Liver (tissue), 8 donors: ENCODE measurements at regions not wholly inside any gene's neighbourhood (a gene's known extent, or its start where the extent isn't known, plus 50 kb on each side); places are given as distances from the start of the nearest gene placed in this dataset.

Source experiments
- DNase-seq: peaks from one replicate; pipeline ENCODE4 v3.0.0-alpha.2; 2017; ENCODE audit warnings: low spot score
- H3K27ac ChIP-seq, 2 donors: one replicate each; pipeline ENCODE4 v1.7.0; 2013; ENCODE audit warnings: inconsistent platforms in 2 of 2, low read length in 2 of 2, control low read depth in 1 of 2, low read depth in 1 of 2, mild to moderate bottlenecking in 1 of 2
- H3K27me3 ChIP-seq, 4 donors: one replicate each; pipeline versions ENCODE4 v1.6.1 to v1.7.0; 2013; ENCODE audit warnings: low read length in 3 of 4, inconsistent platforms in 1 of 4, mild to moderate bottlenecking in 1 of 4, moderate library complexity in 1 of 4; ENCODE audit not compliant: control insufficient read depth in 4 of 4, insufficient read depth in 4 of 4
- H3K36me3 ChIP-seq, 4 donors: one replicate each; pipeline versions ENCODE4 v1.6.1 to v1.7.0; 2013; ENCODE audit warnings: low read length in 3 of 4, mild to moderate bottlenecking in 3 of 4, low read depth in 1 of 4, moderate library complexity in 1 of 4; ENCODE audit not compliant: control insufficient read depth in 4 of 4, insufficient read depth in 3 of 4
- H3K4me1 ChIP-seq, 4 donors: one replicate each; pipeline versions ENCODE4 v1.6.1 to v1.7.0; 2013; ENCODE audit warnings: low read length in 3 of 4, mild to moderate bottlenecking in 3 of 4, moderate library complexity in 1 of 4; ENCODE audit not compliant: control insufficient read depth in 4 of 4, insufficient read depth in 4 of 4
- H3K4me3 ChIP-seq, 3 donors: one replicate each; pipeline versions ENCODE4 v1.6.1 to v1.7.0; 2013; ENCODE audit warnings: low read length in 3 of 3, control low read depth in 1 of 3, low read depth in 1 of 3, mild to moderate bottlenecking in 1 of 3
- H3K9ac ChIP-seq, 2 donors: one replicate each; pipeline ENCODE4 v1.7.0; 2013; ENCODE audit warnings: low read length in 2 of 2, mild to moderate bottlenecking in 2 of 2, moderate library complexity in 2 of 2, control low read depth in 1 of 2, low read depth in 1 of 2
- H3K9me3 ChIP-seq, 4 donors: one replicate each; pipeline versions ENCODE4 v1.6.1 to v1.7.0; 2013; ENCODE audit warnings: low read length in 3 of 4; ENCODE audit not compliant: control insufficient read depth in 4 of 4
- ATF3 ChIP-seq: IDR thresholded peaks from 2 replicates; pipeline ENCODE4 v1.6.1; 2016; ENCODE audit warnings: antibody characterized with exemption
- CTCF ChIP-seq: fragments of 150-350 bp; IDR thresholded peaks from 2 replicates; pipeline ENCODE4 v1.5.1; 2017; ENCODE audit warnings: improper control_type of control experiment, low read depth, low read length; ENCODE audit not compliant: missing input control
- EGR1 ChIP-seq, 2 donors: IDR thresholded peaks; 2 replicates each; pipeline ENCODE4 v1.6.1; 2016 to 2018; ENCODE audit warnings: antibody characterized with exemption in 2 of 2, low read depth in 2 of 2
- FOXA1 ChIP-seq: IDR thresholded peaks from 2 replicates; pipeline ENCODE4 v1.6.1; 2016; ENCODE audit warnings: antibody characterized with exemption
- FOXA2 ChIP-seq: IDR thresholded peaks from 2 replicates; pipeline ENCODE4 v1.6.1; 2016; ENCODE audit warnings: antibody characterized with exemption
- GABPA ChIP-seq, 2 donors: IDR thresholded peaks in 1 of 2; conservative IDR thresholded peaks in 1 of 2; 2 replicates each; pipeline ENCODE4 v1.6.1; 2016; ENCODE audit warnings: antibody characterized with exemption in 2 of 2, mild to moderate bottlenecking in 1 of 2, moderate library complexity in 1 of 2
- HNF4A ChIP-seq, 2 donors: conservative IDR thresholded peaks; 2 replicates each; pipeline ENCODE4 v1.6.1; 2016; ENCODE audit warnings: antibody characterized with exemption in 2 of 2, mild to moderate bottlenecking in 2 of 2
- HNF4G ChIP-seq: IDR thresholded peaks from 2 replicates; pipeline ENCODE4 v1.6.1; 2016; ENCODE audit warnings: antibody characterized with exemption
- JUND ChIP-seq, 2 donors: IDR thresholded peaks; 2 replicates each; pipeline ENCODE4 v1.6.1; 2016; ENCODE audit warnings: antibody characterized with exemption in 2 of 2
- MAX ChIP-seq: IDR thresholded peaks from 2 replicates; pipeline ENCODE4 v1.6.1; 2016; ENCODE audit warnings: antibody characterized with exemption
- NR2F2 ChIP-seq: IDR thresholded peaks from 2 replicates; pipeline ENCODE4 v1.6.1; 2016; ENCODE audit warnings: antibody characterized with exemption
- RXRA ChIP-seq, 2 donors: IDR thresholded peaks; 2 replicates each; pipeline ENCODE4 v1.6.1; 2017 to 2018; ENCODE audit warnings: antibody characterized with exemption in 2 of 2, mild to moderate bottlenecking in 1 of 2
- SP1 ChIP-seq: IDR thresholded peaks from 2 replicates; pipeline ENCODE4 v1.6.1; 2018; ENCODE audit warnings: antibody characterized with exemption, mild to moderate bottlenecking
- TAF1 ChIP-seq: conservative IDR thresholded peaks from 2 replicates; pipeline ENCODE4 v1.6.1; 2016; ENCODE audit warnings: antibody characterized with exemption, mild to moderate bottlenecking
- ZBTB33 ChIP-seq: IDR thresholded peaks from 2 replicates; pipeline ENCODE4 v1.6.1; 2016; ENCODE audit warnings: antibody characterized with exemption
- WGBS: extraction: QIAGEN DNeasy Blood & Tissue Kit; methylation state at CpG from one replicate; pipeline ENCODE4 v1.1.7; 2013; 5-methylcytosine and 5-hydroxymethylcytosine counted together
- donor health status: healthy.
- donor health status: healthy.
- donor health status: healthy.
- donor health status: healthy.
- donor health status: healthy.

GRCh38 chr15:94028809-94029208, 202.6 kb upstream of the MCTP2 start:
- Histone ChIP-seq H3K9me3 (no peaks in the 10 kb centered on the region), H3K36me3 (no peaks in the 10 kb centered on the region), H3K9ac (no peak overlapping the region), H3K27me3 (peaks cover 0 to 2% (median 0%) of the 10 kb centered on the region in 4 donors), H3K4me3 (no peak overlapping the region), H3K4me1 (no peaks in the 10 kb centered on the region), H3K27ac (no peak overlapping the region)
- 89% methylated on average over 6 of the region's 6 CpGs for WGBS
- no peak for DNase-seq
- TF ChIP-seq HNF4A (conservative IDR thresholded peaks at IDR 0.05) (no peak), NR2F2 (no peak)

GRCh38 chr15:94028121-94028520, 203.2 kb upstream of the MCTP2 start:
- Histone ChIP-seq H3K36me3 (no peaks in the 10 kb centered on the region), H3K4me3 (no peak overlapping the region), H3K4me1 (no peaks in the 10 kb centered on the region), H3K27me3 (peaks cover 0 to 4% (median 0%) of the 10 kb centered on the region in 4 donors), H3K27ac (no peak overlapping the region), H3K9ac (no peak overlapping the region), H3K9me3 (no peaks in the 10 kb centered on the region)
- TF ChIP-seq RXRA (IDR thresholded peaks at IDR 0.05): no peak
- TF ChIP-seq TAF1: no peak
- no peak for TF ChIP-seq GABPA (IDR thresholded peaks at IDR 0.05 in 1 of 2, conservative IDR thresholded peaks at IDR 0.05 in 1 of 2)
- no peak for TF ChIP-seq HNF4G
- no peak for TF ChIP-seq HNF4A (conservative IDR thresholded peaks at IDR 0.05)
- TF ChIP-seq FOXA2: no peak
- TF ChIP-seq ATF3: no peak
- no peak for TF ChIP-seq EGR1 (IDR thresholded peaks at IDR 0.05; ENCODE audit: low read depth in 2 of 2)
- no peak for TF ChIP-seq MAX
- no peak for TF ChIP-seq ZBTB33
- TF ChIP-seq FOXA1: no peak
- TF ChIP-seq CTCF: no peak
- TF ChIP-seq JUND (IDR thresholded peaks at IDR 0.05): no peak
- no peak for TF ChIP-seq SP1
- no peak for TF ChIP-seq NR2F2
- DNase-seq: no peak
- WGBS: 58% methylated on average over 3 of the region's 3 CpGs

GRCh38 chr15:94027581-94027980, 203.8 kb upstream of the MCTP2 start:
- H3K4me1 ChIP-seq: no peaks in the 10 kb centered on the region
- 64% methylated on average over 1 of the region's 1 CpG for WGBS

More at GRCh38 chr15:94027581-94027980, 203.8 kb upstream of the MCTP2 start:
- peaks cover 0 to 4% (median 0%) of the 10 kb centered on the region in 4 donors for H3K27me3 ChIP-seq
- H3K36me3 ChIP-seq: no peaks in the 10 kb centered on the region
- TF ChIP-seq RXRA (IDR thresholded peaks at IDR 0.05) (no peak), SP1 (no peak), HNF4A (conservative IDR thresholded peaks at IDR 0.05) (no peak), HNF4G (no peak), ATF3 (no peak), CTCF (no peak)
- DNase-seq: no peak
- H3K27ac ChIP-seq: no peak overlapping the region
- no peak overlapping the region for H3K9ac ChIP-seq
- H3K9me3 ChIP-seq: no peaks in the 10 kb centered on the region
- H3K4me3 ChIP-seq: no peak overlapping the region
